K562 (cell line): ENCODE measurements at regions not wholly inside any gene's neighbourhood (a gene's known extent, or its start where the extent isn't known, plus 50 kb on each side); places are given as distances from the start of the nearest gene placed in this dataset.

Source experiments
- ATAC-seq: fragments of 200-7000 bp; cut with Tn5 transposase; 3 replicates; pipeline ENCODE4 v1.9.1; 2020; ENCODE audit warnings: moderate library complexity
- BruUV-seq: library from RNA; stranded (reverse); fragments of 400-500 nt; replicated peaks from 2 replicates; lab custom pipeline; 2021; lab: Mats Ljungman, UMichigan
- CTCF ChIA-PET: fragments of 300-600 bp; formaldehyde crosslinking; extraction: SDS; loops from one replicate; lab custom pipeline; 2021; ENCODE audit warnings: low intra/inter-chr PET ratio; lab: Yijun Ruan, JAX
- POLR2A ChIA-PET: fragments of 300-600, 350-650 bp; sonication (Branson Sonifier 250); formaldehyde crosslinking; extraction: SDS; loops from one replicate; lab custom pipeline; 2021; ENCODE audit warnings: antibody characterized with exemption, inconsistent platforms; lab: Yijun Ruan, JAX
- DNase-seq, 4 experiments: peaks; one replicate each; pipeline versions ENCODE4 v3.0.0 to v3.0.0-alpha.2; 2011 to 2018; ENCODE audit warnings: low spot score in 3 of 4, mixed read lengths in 3 of 4; ENCODE audit errors: extremely low read depth in 1 of 4
- FAIRE-seq: peaks from 2 replicates; lab custom pipeline; 2011; peaks lifted over from hg19 to GRCh38; lab: Jason Lieb, UNC
- H2AFZ ChIP-seq: 2 replicates; pipeline ENCODE4 v1.6.0; 2011; ENCODE audit warnings: low read depth, low read length, control low read depth, inconsistent platforms
- H3K27ac ChIP-seq: fragments of 200-600 bp; 3 replicates; pipeline ENCODE4 v1.8.0; 2011; ENCODE audit warnings: low read depth, mild to moderate bottlenecking, control low read depth, inconsistent platforms, low read length, moderate library complexity, mixed read lengths; ENCODE audit errors: extremely low read depth
- H3K27me3 ChIP-seq, 2 experiments: fragments of 300-600 bp in 1 of 2; 2 replicates in 1 of 2; 3 replicates in 1 of 2; pipeline versions ENCODE4 v1.6.0 to v1.8.0; 2011; ENCODE audit warnings: inconsistent platforms in 2 of 2, low read length in 2 of 2, mild to moderate bottlenecking in 1 of 2, mixed read lengths in 1 of 2, moderate library complexity in 1 of 2; ENCODE audit not compliant: control insufficient read depth in 2 of 2, insufficient read depth in 2 of 2
- H3K36me3 ChIP-seq: fragments of 300-600 bp; 3 replicates; pipeline ENCODE4 v1.8.0; 2011; ENCODE audit warnings: mild to moderate bottlenecking, low read length, inconsistent platforms; ENCODE audit not compliant: control insufficient read depth, insufficient read depth
- H3K4me1 ChIP-seq, 2 experiments: fragments of 200-600 bp in 1 of 2; replicated peaks in 1 of 2; 2 replicates in 1 of 2; 3 replicates in 1 of 2; pipeline versions ENCODE4 v1.5.1 to v1.8.0; 2011; ENCODE audit warnings: inconsistent platforms in 2 of 2, low read length in 2 of 2, mild to moderate bottlenecking in 1 of 2, mixed read lengths in 1 of 2, moderate library complexity in 1 of 2; ENCODE audit not compliant: control insufficient read depth in 2 of 2, insufficient read depth in 2 of 2
- H3K4me2 ChIP-seq: 2 replicates; pipeline ENCODE4 v1.6.1; 2011; ENCODE audit warnings: low read length, control low read depth, inconsistent platforms, mixed read lengths; ENCODE audit not compliant: insufficient read depth
- H3K4me3 ChIP-seq: fragments of 200-600 bp; sonication (generic), shearing (Covaris generic); 2 replicates; pipeline ENCODE4 v1.5.1; 2016; ENCODE audit warnings: control low read depth, inconsistent platforms
- H3K79me2 ChIP-seq: fragments of 200-600 bp; 3 replicates; pipeline ENCODE4 v1.8.0; 2011; ENCODE audit warnings: low read length, inconsistent platforms; ENCODE audit not compliant: control insufficient read depth, insufficient read depth
- H3K9ac ChIP-seq, 2 experiments: 2 replicates each; pipeline versions ENCODE4 v1.6.0 to v1.6.1; 2011; ENCODE audit warnings: low read depth in 2 of 2, low read length in 2 of 2, control low read depth in 1 of 2, inconsistent platforms in 1 of 2, mild to moderate bottlenecking in 1 of 2, mixed read lengths in 1 of 2; ENCODE audit not compliant: insufficient read depth in 1 of 2
- H3K9me1 ChIP-seq: one replicate; pipeline ENCODE4 v1.6.0; 2011; ENCODE audit warnings: inconsistent platforms, mild to moderate bottlenecking, low read length, moderate library complexity; ENCODE audit not compliant: control insufficient read depth, insufficient read depth
- H3K9me3 ChIP-seq: replicated peaks from 2 replicates; pipeline ENCODE4 v1.5.1; 2011; ENCODE audit warnings: low read depth, low read length, inconsistent platforms; ENCODE audit not compliant: control insufficient read depth, insufficient read depth
- H4K20me1 ChIP-seq: replicated peaks from 2 replicates; pipeline ENCODE4 v1.6.1; 2011; ENCODE audit warnings: low read length, inconsistent platforms, mixed read lengths; ENCODE audit not compliant: control insufficient read depth, insufficient read depth
- BCOR ChIP-seq: fragments of 450-650 bp; IDR thresholded peaks from 2 replicates; pipeline ENCODE4 v1.6.1; 2016
- CCAR2 ChIP-seq: fragments of 200-400 bp; formaldehyde crosslinking; IDR thresholded peaks from 2 replicates; pipeline ENCODE4 v1.6.1; 2017; ENCODE audit warnings: mild to moderate bottlenecking, low read depth, low read length
- CXXC5 ChIP-seq: fragments of 250-450 bp; sonication (Bioruptor Pico); IDR thresholded peaks from 2 replicates; pipeline ENCODE4 v1.8.0; 2022; ENCODE audit warnings: inconsistent platforms, mild to moderate bottlenecking, moderate library complexity
- EHMT2 ChIP-seq: fragments of 450-650 bp; IDR thresholded peaks from 2 replicates; pipeline ENCODE4 v1.6.1; 2018; ENCODE audit warnings: antibody characterized with exemption
- IRF1 ChIP-seq: sonication (generic); formaldehyde crosslinking; IDR thresholded peaks from 2 replicates; pipeline ENCODE4 v1.8.0; 2022; ENCODE audit warnings: missing genetic modification reagents, mild to moderate bottlenecking, borderline replicate concordance
- JUNB ChIP-seq: fragments of 450-650 bp; formaldehyde crosslinking; conservative IDR thresholded peaks from 2 replicates; pipeline ENCODE4 v1.4.0; 2020; ENCODE audit warnings: mild to moderate bottlenecking
- LARP7 ChIP-seq: fragments of 450-650 bp; IDR thresholded peaks from 2 replicates; pipeline ENCODE4 v1.6.1; 2016
- MAFG ChIP-seq: fragments of 450-650 bp; conservative IDR thresholded peaks from 2 replicates; pipeline ENCODE4 v1.6.1; 2016; ENCODE audit warnings: missing genetic modification characterization, missing compliant biosample characterization
- MYBL2 ChIP-seq, 2 experiments: fragments of 450-650 bp in 1 of 2; sonication (generic) in 1 of 2; formaldehyde crosslinking in 1 of 2; IDR thresholded peaks; 2 replicates each; pipeline versions ENCODE4 v1.6.1 to v1.8.1; 2017 to 2022; ENCODE audit warnings: borderline replicate concordance in 1 of 2, inconsistent platforms in 1 of 2, low read depth in 1 of 2, mild to moderate bottlenecking in 1 of 2, missing genetic modification reagents in 1 of 2, moderate library complexity in 1 of 2
- POLR2A ChIP-seq: fragments of 450-650 bp; conservative IDR thresholded peaks from 2 replicates; pipeline ENCODE4 v1.6.1; 2016
- ZSCAN32 ChIP-seq: fragments of 450-650 bp; formaldehyde crosslinking; IDR thresholded peaks from 2 replicates; pipeline ENCODE4 v1.4.0; 2020; ENCODE audit warnings: mild to moderate bottlenecking, moderate library complexity
- WGBS: fragments of 100-300 bp; shearing (Covaris generic); methylation state at CpG from one replicate; pipeline ENCODE4 v1.1.6; 2016; ENCODE audit warnings: low coverage, mixed read lengths; ENCODE audit not compliant: insufficient coverage; ENCODE audit errors: missing lambda C conversion rate; 5-methylcytosine and 5-hydroxymethylcytosine counted together
- in situ Hi-C: fragments of 300-500 bp; cut with MboI; formaldehyde crosslinking; loops from 4 replicates; pipeline ENCODE4 v1.15.0; 2018; ENCODE audit warnings: inconsistent platforms, mixed read lengths
- intact Hi-C: fragments of 100-400 bp; cut with micrococcal nuclease; formaldehyde crosslinking; loops from 2 replicates; pipeline ENCODE4 v1.14.2; 2022
- TF ChIP-seq, protein P1 (sequence below): fragments of 250-450 bp; sonication (Bioruptor Pico); IDR thresholded peaks from 2 replicates; pipeline ENCODE4 v1.5.1; 2021; ENCODE audit warnings: mild to moderate bottlenecking
- TF ChIP-seq, protein P2 (sequence below): fragments of 250-450 bp; sonication (Bioruptor Pico); IDR thresholded peaks from 2 replicates; pipeline ENCODE4 v1.5.0; 2020; ENCODE audit warnings: mild to moderate bottlenecking, borderline replicate concordance
- TF ChIP-seq, protein P3 (sequence below): fragments of 250-450 bp; sonication (Bioruptor Pico); IDR thresholded peaks from 2 replicates; pipeline ENCODE4 v1.6.1; 2021; ENCODE audit warnings: mild to moderate bottlenecking

- TF ChIP-seq, protein P1, sequence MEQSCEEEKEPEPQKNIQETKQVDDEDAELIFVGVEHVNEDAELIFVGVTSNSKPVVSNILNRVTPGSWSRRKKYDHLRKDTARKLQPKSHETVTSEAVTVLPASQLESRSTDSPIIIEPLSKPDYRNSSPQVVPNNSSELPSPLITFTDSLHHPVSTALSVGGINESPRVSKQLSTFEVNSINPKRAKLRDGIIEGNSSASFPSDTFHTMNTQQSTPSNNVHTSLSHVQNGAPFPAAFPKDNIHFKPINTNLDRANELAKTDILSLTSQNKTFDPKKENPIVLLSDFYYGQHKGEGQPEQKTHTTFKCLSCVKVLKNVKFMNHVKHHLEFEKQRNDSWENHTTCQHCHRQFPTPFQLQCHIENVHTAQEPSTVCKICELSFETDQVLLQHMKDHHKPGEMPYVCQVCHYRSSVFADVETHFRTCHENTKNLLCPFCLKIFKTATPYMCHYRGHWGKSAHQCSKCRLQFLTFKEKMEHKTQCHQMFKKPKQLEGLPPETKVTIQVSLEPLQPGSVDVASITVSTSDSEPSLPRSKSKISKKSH (CRISPR knock-in tag), result no peak
- no peak for TF ChIP-seq LARP7
- TF ChIP-seq BCOR, result no peak
- TF ChIP-seq, protein P2, sequence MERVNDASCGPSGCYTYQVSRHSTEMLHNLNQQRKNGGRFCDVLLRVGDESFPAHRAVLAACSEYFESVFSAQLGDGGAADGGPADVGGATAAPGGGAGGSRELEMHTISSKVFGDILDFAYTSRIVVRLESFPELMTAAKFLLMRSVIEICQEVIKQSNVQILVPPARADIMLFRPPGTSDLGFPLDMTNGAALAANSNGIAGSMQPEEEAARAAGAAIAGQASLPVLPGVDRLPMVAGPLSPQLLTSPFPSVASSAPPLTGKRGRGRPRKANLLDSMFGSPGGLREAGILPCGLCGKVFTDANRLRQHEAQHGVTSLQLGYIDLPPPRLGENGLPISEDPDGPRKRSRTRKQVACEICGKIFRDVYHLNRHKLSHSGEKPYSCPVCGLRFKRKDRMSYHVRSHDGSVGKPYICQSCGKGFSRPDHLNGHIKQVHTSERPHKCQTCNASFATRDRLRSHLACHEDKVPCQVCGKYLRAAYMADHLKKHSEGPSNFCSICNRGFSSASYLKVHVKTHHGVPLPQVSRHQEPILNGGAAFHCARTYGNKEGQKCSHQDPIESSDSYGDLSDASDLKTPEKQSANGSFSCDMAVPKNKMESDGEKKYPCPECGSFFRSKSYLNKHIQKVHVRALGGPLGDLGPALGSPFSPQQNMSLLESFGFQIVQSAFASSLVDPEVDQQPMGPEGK (CRISPR knock-in tag), result no peak
- TF ChIP-seq MAFG (tag), result no peak
- TF ChIP-seq, protein P3, sequence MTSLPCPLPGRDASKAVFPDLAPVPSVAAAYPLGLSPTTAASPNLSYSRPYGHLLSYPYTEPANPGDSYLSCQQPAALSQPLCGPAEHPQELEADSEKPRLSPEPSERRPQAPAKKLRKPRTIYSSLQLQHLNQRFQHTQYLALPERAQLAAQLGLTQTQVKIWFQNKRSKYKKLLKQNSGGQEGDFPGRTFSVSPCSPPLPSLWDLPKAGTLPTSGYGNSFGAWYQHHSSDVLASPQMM (CRISPR knock-in tag), result no peak
- no peak for TF ChIP-seq EHMT2
These were observed 552.1 kb upstream of the FBXO33 start (continued) for GRCh38 chr14:39984323-39984722.

- H3K79me2 ChIP-seq, result no peaks in the 10 kb centered on the region
- no peak overlapping the region for H3K9ac ChIP-seq
- no peak overlapping the region for H3K4me3 ChIP-seq
- H2AFZ ChIP-seq, result no peak overlapping the region
- no peaks in the 10 kb centered on the region for H3K9me1 ChIP-seq
- ATAC-seq (no peak), FAIRE-seq (no peak), DNase-seq (no peak)
- no peaks in the 10 kb centered on the region for H4K20me1 ChIP-seq
- in situ Hi-C loops (no loop called here), intact Hi-C loops (no loop called here)
- no peaks in the 10 kb centered on the region for H3K36me3 ChIP-seq
- BruUV-seq, result no TSS peak
- no peaks in the 10 kb centered on the region for H3K27me3 ChIP-seq
- no peaks in the 10 kb centered on the region for H3K4me1 ChIP-seq
- H3K27ac ChIP-seq, result no peak overlapping the region
- H3K4me2 ChIP-seq, result no peak overlapping the region
- H3K9me3 ChIP-seq, result no peaks in the 10 kb centered on the region
- ChIA-PET POLR2A (no interaction called here), CTCF (no interaction called here)
- 4% methylated on average over 3 of the region's 3 CpGs for WGBS
- no peak for TF ChIP-seq ZSCAN32 (CRISPR knock-in tag)
- no peak for TF ChIP-seq POLR2A
- no peak for TF ChIP-seq MYBL2 (IDR thresholded peaks at IDR 0.05; ENCODE audit: low read depth)
- no peak for TF ChIP-seq MYBL2 (CRISPR knock-in tag; IDR thresholded peaks at IDR 0.05; ENCODE audit: borderline replicate concordance)
- TF ChIP-seq CCAR2, result no peak
- no peak for TF ChIP-seq IRF1 (CRISPR knock-in tag)
- TF ChIP-seq CXXC5 (CRISPR knock-in tag), result no peak
- no peak for TF ChIP-seq JUNB (CRISPR knock-in tag)
These were observed 545.0 kb upstream of the FBXO33 start for GRCh38 chr14:39977198-39977597.
